Ammon's horn (tissue), 1 donor: ENCODE measurements at regions not wholly inside any gene's neighbourhood (a gene's known extent, or its start where the extent isn't known, plus 50 kb on each side); places are given as distances from the start of the nearest gene placed in this dataset.
"Not testable (repeated sequence)": the region's sequence is repeated elsewhere in the genome, so short reads cannot be mapped to it uniquely, and the experiment has no call there.

ENCODE experiments used
- DNase-seq: peaks from one replicate; pipeline ENCODE4 v3.0.0-alpha.2; 2016; ENCODE audit warnings: low spot score

GRCh38 chrX:39402158-39402557, 600.9 kb downstream of the MID1IP1 start:
- DNase-seq = peak; percentile 16

GRCh38 chrX:39406799-39407198, 605.5 kb downstream of the MID1IP1 start:
- DNase-seq = no peak

- DNase-seq = no peak
Measured at GRCh38 chrX:39409246-39409917, 608.1 kb downstream of the MID1IP1 start.

GRCh38 chrX:39414290-39414854, 613.1 kb downstream of the MID1IP1 start:
- DNase-seq = no peak

GRCh38 chrX:39416547-39417260, 615.4 kb downstream of the MID1IP1 start:
- no peak for DNase-seq

- DNase-seq = no peak
Measured at GRCh38 chrX:39418254-39418704, 617.0 kb downstream of the MID1IP1 start.

DNA sequence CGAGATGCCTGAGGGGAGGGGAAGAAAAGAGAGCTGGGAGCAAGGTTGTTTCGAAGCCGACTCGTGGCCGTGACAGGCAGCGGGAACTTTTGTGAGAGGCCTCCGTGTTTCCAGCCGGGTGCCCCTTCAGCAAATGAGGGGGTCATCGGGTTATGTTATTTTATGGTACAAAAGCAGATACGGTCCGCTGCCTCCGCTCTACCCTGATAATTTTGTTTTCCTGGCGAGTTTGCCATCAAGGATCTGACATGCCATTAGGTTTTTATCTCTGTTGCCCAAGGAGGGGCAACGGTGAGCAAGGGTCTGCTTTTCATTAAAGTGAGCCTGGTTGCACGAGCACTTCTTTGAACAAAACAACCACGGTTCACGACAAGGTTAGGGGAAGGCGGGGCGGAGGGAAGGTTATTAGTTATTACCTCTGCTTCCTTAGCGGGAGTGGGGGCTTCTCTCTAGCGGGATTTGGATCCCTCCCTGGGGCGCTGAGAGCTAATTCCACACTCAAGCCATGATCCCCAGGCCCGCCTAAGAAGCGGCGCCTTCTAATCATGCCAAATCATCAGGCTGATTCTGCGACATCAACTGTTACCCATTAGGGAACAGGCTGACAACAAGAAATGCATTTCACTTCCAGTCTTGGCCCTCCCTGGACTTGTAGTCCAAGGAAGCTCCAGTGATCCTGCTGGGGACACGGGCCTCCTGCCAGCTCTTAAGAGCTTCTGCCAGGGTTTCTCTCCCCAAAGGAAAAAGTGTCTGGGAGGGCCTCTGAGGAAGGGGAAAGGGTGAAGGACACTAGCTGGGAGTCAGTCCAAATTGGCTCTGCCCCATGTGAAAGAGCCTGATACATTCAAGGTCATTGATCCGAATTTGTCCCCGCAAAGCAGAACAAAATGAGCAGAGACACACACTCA, 617.7 kb downstream of the MID1IP1 start:
- DNase-seq = peak; percentile 3

DNA sequence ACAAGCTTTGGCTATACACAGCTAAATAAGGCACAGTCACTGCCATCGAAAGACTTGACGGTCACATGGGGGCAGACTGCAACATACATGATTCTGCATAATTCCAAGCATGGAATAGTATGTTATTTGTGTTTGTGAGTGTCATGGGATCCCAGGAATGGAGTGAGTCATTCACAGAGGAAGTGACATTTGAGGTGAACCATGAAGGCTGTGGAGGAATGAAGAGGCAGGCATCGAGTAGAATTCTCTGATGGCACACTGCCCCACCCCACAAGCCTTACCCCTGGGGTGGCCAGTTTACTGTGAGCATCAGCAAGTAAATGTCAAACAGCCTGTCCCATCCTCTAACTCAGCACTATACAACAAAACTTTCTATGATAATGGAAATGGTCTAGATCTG, 619.7 kb downstream of the MID1IP1 start:
- no peak for DNase-seq

DNA sequence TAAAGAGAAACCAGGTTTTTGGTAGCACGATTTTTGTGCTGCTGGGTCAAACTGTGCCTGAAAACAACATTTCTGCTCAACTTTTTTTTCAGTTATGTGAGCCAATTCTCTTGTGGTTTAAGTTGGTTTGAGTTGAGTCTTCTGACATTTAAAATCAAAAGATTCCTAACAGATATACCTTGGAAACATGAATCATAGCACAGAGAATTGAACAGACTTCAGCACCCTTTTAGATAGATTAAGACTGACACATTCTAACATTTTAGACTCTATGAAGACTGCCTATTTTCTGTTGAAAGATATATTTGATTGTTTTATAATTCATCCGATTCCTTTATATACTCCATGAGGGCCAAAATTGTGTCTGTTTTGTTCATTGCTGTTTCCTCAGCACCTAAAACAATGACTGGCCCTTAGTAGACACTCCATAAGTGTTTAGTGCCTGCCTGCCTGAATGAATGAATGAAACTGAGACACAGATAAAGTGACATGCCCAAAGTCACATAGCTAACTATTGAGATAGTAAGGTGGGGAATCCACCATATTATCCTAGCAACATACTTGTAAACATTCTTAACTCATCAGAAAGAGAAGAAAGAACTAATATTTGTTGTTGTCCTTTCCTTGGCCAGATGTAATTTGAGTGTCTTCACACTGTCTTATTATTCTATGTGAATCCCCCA, 624.0 kb downstream of the MID1IP1 start:
- no peak for DNase-seq

- DNase-seq = no peak
Measured at GRCh38 chrX:39426101-39426500, 624.8 kb downstream of the MID1IP1 start.

GRCh38 chrX:39427492-39427891, 626.2 kb downstream of the MID1IP1 start:
- no peak for DNase-seq

- DNase-seq = no peak
Measured at GRCh38 chrX:39427906-39428305, 626.6 kb downstream of the MID1IP1 start.

DNA sequence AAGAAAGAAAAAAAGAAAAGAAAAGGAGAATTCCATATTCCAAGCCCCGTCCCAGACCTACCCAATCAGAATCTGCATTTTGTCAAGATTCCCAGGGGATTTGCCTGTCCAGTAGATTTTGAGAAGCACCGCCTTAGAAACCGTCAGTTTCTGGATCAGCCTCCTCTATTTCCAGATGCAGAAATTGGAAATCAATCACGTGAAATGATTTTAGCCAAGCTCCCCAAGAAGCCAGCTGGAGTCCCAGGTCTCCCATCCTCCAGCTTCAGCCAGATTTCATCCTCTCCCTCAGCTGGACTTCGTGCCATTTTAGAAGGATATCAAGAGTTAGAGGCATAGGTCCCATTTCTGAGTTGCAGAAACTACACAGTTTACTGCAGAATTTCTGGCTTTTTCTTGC, 629.3 kb downstream of the MID1IP1 start:
- DNase-seq = no peak

GRCh38 chrX:39431893-39432292, 630.6 kb downstream of the MID1IP1 start:
- DNase-seq = no peak

DNA sequence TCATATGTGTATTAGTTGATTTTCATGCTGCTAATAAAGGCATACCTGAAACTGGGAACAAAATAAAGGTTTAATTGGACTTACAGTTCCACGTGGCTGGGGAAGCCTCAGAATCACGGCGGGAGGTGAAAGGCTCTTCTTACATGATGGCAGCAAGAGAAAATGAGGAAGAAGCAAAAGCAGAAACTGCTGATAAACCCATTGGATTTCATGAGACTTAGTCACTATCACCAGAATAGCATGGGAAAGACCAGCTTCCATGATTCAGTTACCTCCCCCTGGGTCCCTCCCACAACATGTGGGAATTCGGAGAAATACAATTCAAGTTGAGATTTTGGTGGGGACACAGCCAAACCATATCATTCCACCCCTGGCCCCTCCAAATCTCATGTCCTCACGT, 633.4 kb downstream of the MID1IP1 start:
- not testable (repeated sequence) for DNase-seq

- DNase-seq = not testable (repeated sequence)
Measured at GRCh38 chrX:39436538-39436937, 635.3 kb downstream of the MID1IP1 start.

DNA sequence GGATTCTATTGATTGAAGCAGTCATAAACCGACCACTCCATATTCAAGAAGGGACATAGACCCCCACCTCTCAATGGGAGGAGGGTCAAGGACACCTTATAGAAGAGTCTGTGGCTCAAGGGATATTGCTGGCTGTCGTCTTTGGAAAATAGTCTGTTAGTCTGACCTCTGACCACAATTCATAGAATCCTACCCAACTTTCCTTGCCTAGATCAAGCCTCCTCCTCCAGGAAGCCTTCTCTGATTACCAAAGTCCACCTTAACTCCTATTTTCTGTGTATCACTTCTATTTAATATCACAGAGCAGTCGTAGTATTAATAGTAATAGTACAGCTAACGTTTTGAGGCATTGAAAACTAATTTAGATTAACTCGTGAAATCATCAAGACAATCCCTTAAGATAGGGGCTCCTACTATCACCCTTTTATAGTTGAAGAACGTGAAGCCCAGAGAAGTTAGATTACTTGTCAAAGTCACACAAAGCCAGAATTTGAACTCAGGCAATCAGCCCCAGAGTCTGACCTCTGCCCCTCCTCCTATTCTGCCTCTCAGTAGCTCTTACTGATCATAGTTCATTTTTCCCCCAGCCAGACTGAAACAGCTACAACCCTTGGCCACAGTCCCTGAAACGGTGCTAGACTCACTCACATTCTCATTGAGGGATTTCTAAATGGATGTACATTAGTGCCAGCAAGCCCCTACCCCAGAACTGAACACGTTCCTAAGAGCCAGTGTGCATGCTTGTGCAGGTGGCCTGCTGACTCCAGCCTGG, 636.6 kb downstream of the MID1IP1 start:
- DNase-seq = no peak

- DNase-seq = no peak
Measured at GRCh38 chrX:39438603-39439602, 637.6 kb downstream of the MID1IP1 start.
